ENCODE measurements at regions not wholly inside any gene's neighbourhood (a gene's known extent, or its start where the extent isn't known, plus 50 kb on each side); places are given as distances from the start of the nearest gene placed in this dataset.
"Not testable (repeated sequence)": the region's sequence is repeated elsewhere in the genome, so short reads cannot be mapped to it uniquely, and the experiment has no call there.

GRCh38 chr18:57950542-57950941 lies 93.5 kb upstream of the NEDD4L start:
- no peak overlapping the region for H3K4me3 ChIP-seq (ENCODE audit: low read depth, low read length)
- H3K79me2 ChIP-seq (ENCODE audit: control insufficient read depth, insufficient read depth, low read length, poor library complexity): no peaks in the 10 kb centered on the region
- no CpG with 5 or more reads among the region's 2 CpGs for WGBS (ENCODE audit: extremely low coverage, insufficient coverage, insufficient read length)
- no peak overlapping the region for H4K91ac ChIP-seq (ENCODE audit: low read depth, low read length)
- DNase-seq: peak; percentile 40 to 87
- no peak overlapping the region for H3K9ac ChIP-seq (ENCODE audit: low read length)
- no peak overlapping the region for H2AK5ac ChIP-seq (ENCODE audit: low read length)
- no peak overlapping the region for H2AFZ ChIP-seq (ENCODE audit: insufficient read depth, low read length, poor library complexity)
- no peak overlapping the region for H3K23ac ChIP-seq (ENCODE audit: low read length)
- H3K27me3 ChIP-seq (ENCODE audit: insufficient read depth, low read length): no peaks in the 10 kb centered on the region
- no peaks in the 10 kb centered on the region for H3K79me1 ChIP-seq (ENCODE audit: low read length)
- H2BK12ac ChIP-seq (ENCODE audit: low read length): no peak overlapping the region
- no peaks in the 10 kb centered on the region for H3K9me3 ChIP-seq (ENCODE audit: insufficient read depth, low read depth, low read length)
- no peak overlapping the region for H2BK120ac ChIP-seq (ENCODE audit: insufficient read depth, low read length, poor library complexity)
- no peak overlapping the region for H4K12ac ChIP-seq (ENCODE audit: low read depth, low read length)
- no peak overlapping the region for H3K4me2 ChIP-seq (ENCODE audit: low read length)
- no peak overlapping the region for H3K4ac ChIP-seq (ENCODE audit: low read depth, low read length)
- H3K36me3 ChIP-seq (ENCODE audit: control insufficient read depth in 1 of 2, insufficient read depth in 2 of 2, low read length in 2 of 2): no peaks in the 10 kb centered on the region
- no peak overlapping the region for H2BK5ac ChIP-seq (ENCODE audit: low read depth, low read length, poor library complexity)
- no peak overlapping the region for H3K14ac ChIP-seq (ENCODE audit: low read length)
- no peak overlapping the region for H4K8ac ChIP-seq (ENCODE audit: low read depth, low read length)
- no peaks in the 10 kb centered on the region for H3K4me1 ChIP-seq (ENCODE audit: control insufficient read depth in 1 of 2, insufficient read depth in 2 of 2, low read length in 2 of 2)
- H3K18ac ChIP-seq (ENCODE audit: low read length): no peak overlapping the region
- H3K27ac ChIP-seq (ENCODE audit: low read depth, low read length): no peak overlapping the region

DNA sequence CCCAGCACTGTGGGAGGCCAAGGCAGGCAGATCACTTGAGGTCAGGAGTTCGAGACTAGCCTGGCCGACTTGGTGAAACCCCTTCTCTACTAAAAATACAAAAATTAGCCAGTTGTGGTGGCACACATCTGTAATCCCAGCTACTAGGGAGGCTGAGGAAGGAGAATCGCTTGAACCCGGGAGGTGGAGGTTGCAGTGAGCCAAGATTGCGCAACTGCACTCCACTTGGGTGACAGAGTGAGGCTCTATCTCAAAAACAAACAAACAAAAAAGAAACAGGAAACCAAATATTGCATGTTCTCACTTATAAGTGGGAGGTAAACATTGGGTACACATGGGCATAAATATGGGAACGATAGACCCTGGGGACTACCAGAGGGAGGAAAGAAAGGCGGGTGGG lies 94.7 kb upstream of the NEDD4L start:
- no CpG with 5 or more reads among the region's 7 CpGs for WGBS (ENCODE audit: extremely low coverage, insufficient coverage, insufficient read length)
- H2AK5ac ChIP-seq (ENCODE audit: low read length); H2AFZ ChIP-seq (ENCODE audit: insufficient read depth, low read length, poor library complexity); H3K4me1 ChIP-seq (ENCODE audit: control insufficient read depth in 1 of 2, insufficient read depth in 2 of 2, low read length in 2 of 2); H3K27me3 ChIP-seq (ENCODE audit: insufficient read depth, low read length); H4K12ac ChIP-seq (ENCODE audit: low read depth, low read length); H3K79me2 ChIP-seq (ENCODE audit: control insufficient read depth, insufficient read depth, low read length, poor library complexity); H3K79me1 ChIP-seq (ENCODE audit: low read length); H3K9me3 ChIP-seq (ENCODE audit: insufficient read depth, low read depth, low read length); H3K4me3 ChIP-seq (ENCODE audit: low read depth, low read length); H3K9ac ChIP-seq (ENCODE audit: low read length); H2BK12ac ChIP-seq (ENCODE audit: low read length); H4K91ac ChIP-seq (ENCODE audit: low read depth, low read length); H3K4me2 ChIP-seq (ENCODE audit: low read length); H3K18ac ChIP-seq (ENCODE audit: low read length); H2BK5ac ChIP-seq (ENCODE audit: low read depth, low read length, poor library complexity); H3K23ac ChIP-seq (ENCODE audit: low read length); H4K8ac ChIP-seq (ENCODE audit: low read depth, low read length); H3K4ac ChIP-seq (ENCODE audit: low read depth, low read length); H2BK120ac ChIP-seq (ENCODE audit: insufficient read depth, low read length, poor library complexity); H3K14ac ChIP-seq (ENCODE audit: low read length); H3K36me3 ChIP-seq (ENCODE audit: control insufficient read depth in 1 of 2, insufficient read depth in 2 of 2, low read length in 2 of 2); H3K27ac ChIP-seq (ENCODE audit: low read depth, low read length); DNase-seq: not testable (repeated sequence)

- no peak for DNase-seq
- no CpG with 5 or more reads among the region's 3 CpGs for WGBS (ENCODE audit: extremely low coverage, insufficient coverage, insufficient read length)
- Histone ChIP-seq H3K18ac (ENCODE audit: low read length) (no peak overlapping the region), H4K8ac (ENCODE audit: low read depth, low read length) (no peak overlapping the region), H2BK120ac (ENCODE audit: insufficient read depth, low read length, poor library complexity) (no peak overlapping the region), H3K79me2 (ENCODE audit: control insufficient read depth, insufficient read depth, low read length, poor library complexity) (no peaks in the 10 kb centered on the region), H4K91ac (ENCODE audit: low read depth, low read length) (no peak overlapping the region), H3K4me3 (ENCODE audit: low read depth, low read length) (no peak overlapping the region), H3K23ac (ENCODE audit: low read length) (no peak overlapping the region), H2AFZ (ENCODE audit: insufficient read depth, low read length, poor library complexity) (no peak overlapping the region), H3K14ac (ENCODE audit: low read length) (no peak overlapping the region), H2BK12ac (ENCODE audit: low read length) (no peak overlapping the region), H3K27ac (ENCODE audit: low read depth, low read length) (no peak overlapping the region), H2AK5ac (ENCODE audit: low read length) (no peak overlapping the region), H3K27me3 (ENCODE audit: insufficient read depth, low read length) (no peaks in the 10 kb centered on the region), H3K9me3 (ENCODE audit: insufficient read depth, low read depth, low read length) (no peaks in the 10 kb centered on the region), H3K4me1 (ENCODE audit: control insufficient read depth in 1 of 2, insufficient read depth in 2 of 2, low read length in 2 of 2) (no peaks in the 10 kb centered on the region), H4K12ac (ENCODE audit: low read depth, low read length) (no peak overlapping the region), H3K9ac (ENCODE audit: low read length) (no peak overlapping the region), H3K4ac (ENCODE audit: low read depth, low read length) (no peak overlapping the region), H3K4me2 (ENCODE audit: low read length) (no peak overlapping the region), H2BK5ac (ENCODE audit: low read depth, low read length, poor library complexity) (no peak overlapping the region), H3K36me3 (ENCODE audit: control insufficient read depth in 1 of 2, insufficient read depth in 2 of 2, low read length in 2 of 2) (no peaks in the 10 kb centered on the region), H3K79me1 (ENCODE audit: low read length) (no peaks in the 10 kb centered on the region)
Observed at GRCh38 chr18:57947117-57947516, 96.9 kb upstream of the NEDD4L start.

DNA sequence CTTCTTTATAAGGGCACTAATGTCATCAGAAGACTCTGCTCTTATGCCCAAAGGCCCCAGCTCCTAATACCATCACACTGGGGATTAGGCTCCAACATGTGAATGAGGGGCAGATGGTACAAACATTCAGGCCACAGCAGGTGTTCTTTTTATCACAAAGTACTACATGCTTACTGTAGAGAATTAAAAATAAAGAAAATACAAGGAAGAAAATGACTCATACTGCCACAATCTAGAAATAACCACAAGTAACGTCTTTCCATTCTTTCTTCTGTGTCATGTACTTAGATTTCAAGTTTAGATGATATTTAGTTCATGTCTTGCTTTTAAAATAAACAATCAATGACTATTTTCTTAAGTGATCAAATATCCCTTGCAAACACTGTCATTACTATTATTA lies 100.3 kb upstream of the NEDD4L start:
- Histone ChIP-seq H3K9ac (ENCODE audit: low read length) (no peak overlapping the region), H3K27ac (ENCODE audit: low read depth, low read length) (no peak overlapping the region), H3K4me1 (ENCODE audit: control insufficient read depth in 1 of 2, insufficient read depth in 2 of 2, low read length in 2 of 2) (no peaks in the 10 kb centered on the region), H3K4me2 (ENCODE audit: low read length) (no peak overlapping the region), H3K79me1 (ENCODE audit: low read length) (no peaks in the 10 kb centered on the region), H2AK5ac (ENCODE audit: low read length) (no peak overlapping the region), H4K8ac (ENCODE audit: low read depth, low read length) (no peak overlapping the region), H3K27me3 (ENCODE audit: insufficient read depth, low read length) (no peaks in the 10 kb centered on the region), H3K4ac (ENCODE audit: low read depth, low read length) (no peak overlapping the region), H3K79me2 (ENCODE audit: control insufficient read depth, insufficient read depth, low read length, poor library complexity) (no peaks in the 10 kb centered on the region), H3K14ac (ENCODE audit: low read length) (no peak overlapping the region), H2BK120ac (ENCODE audit: insufficient read depth, low read length, poor library complexity) (no peak overlapping the region), H3K4me3 (ENCODE audit: low read depth, low read length) (no peak overlapping the region), H3K18ac (ENCODE audit: low read length) (no peak overlapping the region), H4K91ac (ENCODE audit: low read depth, low read length) (no peak overlapping the region), H4K12ac (ENCODE audit: low read depth, low read length) (no peak overlapping the region), H3K23ac (ENCODE audit: low read length) (no peak overlapping the region), H2BK5ac (ENCODE audit: low read depth, low read length, poor library complexity) (no peak overlapping the region), H2AFZ (ENCODE audit: insufficient read depth, low read length, poor library complexity) (no peak overlapping the region), H3K36me3 (ENCODE audit: control insufficient read depth in 1 of 2, insufficient read depth in 2 of 2, low read length in 2 of 2) (no peaks in the 10 kb centered on the region), H2BK12ac (ENCODE audit: low read length) (no peak overlapping the region), H3K9me3 (ENCODE audit: insufficient read depth, low read depth, low read length) (no peaks in the 10 kb centered on the region)
- WGBS (ENCODE audit: extremely low coverage, insufficient coverage, insufficient read length): no CpG with 5 or more reads among the region's 1 CpG
- DNase-seq: no peak
